Activated gamma-delta T cell treated with anti-CD3 and anti-CD28 coated beads, Interleukin-2, amount 50 U/mL, for 16 hours (primary cell): ENCODE measurements at regions not wholly inside any gene's neighbourhood (a gene's known extent, or its start where the extent isn't known, plus 50 kb on each side); places are given as distances from the start of the nearest gene placed in this dataset.

Source experiments
- DNase-seq: peaks from one replicate; pipeline ENCODE4 v3.0.0-alpha.2; 2020; ENCODE audit warnings: low read depth

- no peak for DNase-seq
Measured at GRCh38 chr6:153625089-153625488, 414.0 kb upstream of the OPRM1 start.

- DNase-seq, result no peak
Measured at GRCh38 chr6:153624528-153624927, 414.5 kb upstream of the OPRM1 start.

- DNase-seq, result no peak
Measured at GRCh38 chr6:153623496-153623895, 415.5 kb upstream of the OPRM1 start.

- no peak for DNase-seq
Measured at GRCh38 chr6:153621491-153621890, 417.5 kb upstream of the OPRM1 start.

- DNase-seq, result no peak
Measured at GRCh38 chr6:153621070-153621469, 418.0 kb upstream of the OPRM1 start.

GRCh38 chr6:153618371-153619322 lies 420.4 kb upstream of the OPRM1 start:
- no peak for DNase-seq

- no peak for DNase-seq
Measured at GRCh38 chr6:153616506-153616905, 422.5 kb upstream of the OPRM1 start.

- DNase-seq, result no peak
Measured at GRCh38 chr6:153613719-153614455, 425.2 kb upstream of the OPRM1 start.

- no peak for DNase-seq
Measured at GRCh38 chr6:153602401-153602800, 436.6 kb upstream of the OPRM1 start.

- no peak for DNase-seq
Measured at GRCh38 chr6:153599901-153600300, 439.1 kb upstream of the OPRM1 start.

- DNase-seq, result no peak
Measured at GRCh38 chr6:153595903-153596302, 443.1 kb upstream of the OPRM1 start.

- no peak for DNase-seq
Measured at GRCh38 chr6:153594871-153595270, 444.2 kb upstream of the OPRM1 start.

GRCh38 chr6:153591159-153591558 lies 447.9 kb upstream of the OPRM1 start:
- no peak for DNase-seq

- DNase-seq, result no peak
Measured at GRCh38 chr6:153590411-153590810, 448.6 kb upstream of the OPRM1 start.

- no peak for DNase-seq
Measured at GRCh38 chr6:153588330-153588729, 450.7 kb upstream of the OPRM1 start.

GRCh38 chr6:153583685-153584084 lies 452.6 kb upstream of the RGS17 start:
- no peak for DNase-seq

GRCh38 chr6:153580776-153581175 lies 449.7 kb upstream of the RGS17 start:
- no peak for DNase-seq

GRCh38 chr6:153575528-153575927 lies 444.4 kb upstream of the RGS17 start:
- DNase-seq, result no peak

- no peak for DNase-seq
Measured at GRCh38 chr6:153574231-153574630, 443.1 kb upstream of the RGS17 start.

GRCh38 chr6:153572371-153572770 lies 441.3 kb upstream of the RGS17 start:
- DNase-seq, result no peak

- no peak for DNase-seq
Measured at GRCh38 chr6:153568628-153569027, 437.5 kb upstream of the RGS17 start.

GRCh38 chr6:153564803-153565202 lies 433.7 kb upstream of the RGS17 start:
- DNase-seq, result no peak

- no peak for DNase-seq
Measured at GRCh38 chr6:153563001-153563400, 431.9 kb upstream of the RGS17 start.
